ENCODE measurements at regions not wholly inside any gene's neighbourhood (a gene's known extent, or its start where the extent isn't known, plus 50 kb on each side); places are given as distances from the start of the nearest gene placed in this dataset.

DNA sequence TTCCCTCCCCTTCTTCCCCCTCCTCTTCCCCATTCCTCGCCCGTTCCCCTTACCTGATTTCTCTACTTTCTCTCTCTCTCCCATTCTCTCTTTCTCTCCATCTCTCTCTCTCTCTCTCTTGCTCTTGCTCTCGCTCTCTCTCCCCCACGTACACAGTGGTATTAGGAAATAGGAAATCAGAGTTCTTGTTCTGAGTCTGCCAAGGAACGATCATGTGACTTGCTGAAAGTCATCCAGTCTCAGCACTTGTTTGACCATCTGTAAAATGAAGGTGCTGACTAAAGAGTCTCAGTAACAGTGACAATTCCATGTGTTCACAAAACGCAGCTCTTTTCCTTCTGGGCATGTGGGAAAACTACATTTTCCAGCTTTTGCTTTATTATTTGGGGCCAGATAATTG is 445.0 kb upstream of the TGFBR2 start:
- Histone ChIP-seq H3K79me1 (ENCODE audit: low read length) (no peaks in the 10 kb centered on the region), H2BK15ac (replicated peaks; ENCODE audit: low read depth) (no peak overlapping the region), H4K8ac (ENCODE audit: low read depth, low read length) (no peak overlapping the region), H3K79me2 (ENCODE audit: control insufficient read depth, insufficient read depth, low read length) (no peaks in the 10 kb centered on the region), H3K4me1 (ENCODE audit: control insufficient read depth, low read depth, low read length) (no peaks in the 10 kb centered on the region), H3K18ac (ENCODE audit: low read length) (no peak overlapping the region), H3K4me3 (ENCODE audit: low read length) (no peak overlapping the region), H2BK120ac (ENCODE audit: low read depth, low read length) (no peak overlapping the region), H2BK5ac (ENCODE audit: low read length) (no peak overlapping the region), H3K36me3 (ENCODE audit: control insufficient read depth, insufficient read depth, low read length) (no peaks in the 10 kb centered on the region), H3K27me3 (ENCODE audit: insufficient read depth, low read length, poor library complexity) (no peaks in the 10 kb centered on the region), H3K9ac (ENCODE audit: low read length) (no peak overlapping the region), H4K5ac (ENCODE audit: low read length) (no peak overlapping the region), H3K27ac (ENCODE audit: low read depth, low read length) (no peak overlapping the region), H2AK5ac (ENCODE audit: low read length) (no peak overlapping the region), H3K4ac (ENCODE audit: low read depth, low read length) (no peak overlapping the region), H3K56ac (ENCODE audit: low read length) (no peak overlapping the region), H3K23ac (ENCODE audit: low read length) (no peak overlapping the region), H3K4me2 (ENCODE audit: low read length) (no peak overlapping the region)
- no peak for DNase-seq
- WGBS (ENCODE audit: extremely low coverage, insufficient coverage, low lambda C conversion rate) = 100% methylated on average over 1 of the region's 6 CpGs

GRCh38 chr3:30162579-30162978 is 443.8 kb upstream of the TGFBR2 start:
- H3K27me3 ChIP-seq (ENCODE audit: insufficient read depth, low read length, poor library complexity) = no peaks in the 10 kb centered on the region
- no peak overlapping the region for H3K9ac ChIP-seq (ENCODE audit: low read length)
- H3K4ac ChIP-seq (ENCODE audit: low read depth, low read length) = no peak overlapping the region
- H4K8ac ChIP-seq (ENCODE audit: low read depth, low read length) = no peak overlapping the region
- no peak overlapping the region for H2BK120ac ChIP-seq (ENCODE audit: low read depth, low read length)
- H3K56ac ChIP-seq (ENCODE audit: low read length) = no peak overlapping the region
- H3K18ac ChIP-seq (ENCODE audit: low read length) = no peak overlapping the region
- no peak overlapping the region for H2BK5ac ChIP-seq (ENCODE audit: low read length)
- no peak overlapping the region for H2AK5ac ChIP-seq (ENCODE audit: low read length)
- H3K4me3 ChIP-seq (ENCODE audit: low read length) = no peak overlapping the region
- no peaks in the 10 kb centered on the region for H3K36me3 ChIP-seq (ENCODE audit: control insufficient read depth, insufficient read depth, low read length)
- no peak overlapping the region for H2BK15ac ChIP-seq (replicated peaks; ENCODE audit: low read depth)
- no peak overlapping the region for H3K4me2 ChIP-seq (ENCODE audit: low read length)
- no peak overlapping the region for H3K23ac ChIP-seq (ENCODE audit: low read length)
- no peak overlapping the region for H3K27ac ChIP-seq (ENCODE audit: low read depth, low read length)
- H3K79me1 ChIP-seq (ENCODE audit: low read length) = no peaks in the 10 kb centered on the region
- WGBS (ENCODE audit: extremely low coverage, insufficient coverage, low lambda C conversion rate) = no CpG with 5 or more reads among the region's 3 CpGs
- H4K5ac ChIP-seq (ENCODE audit: low read length) = no peak overlapping the region
- no peak for DNase-seq
- H3K4me1 ChIP-seq (ENCODE audit: control insufficient read depth, low read depth, low read length) = no peaks in the 10 kb centered on the region
- H3K79me2 ChIP-seq (ENCODE audit: control insufficient read depth, insufficient read depth, low read length) = no peaks in the 10 kb centered on the region

DNA sequence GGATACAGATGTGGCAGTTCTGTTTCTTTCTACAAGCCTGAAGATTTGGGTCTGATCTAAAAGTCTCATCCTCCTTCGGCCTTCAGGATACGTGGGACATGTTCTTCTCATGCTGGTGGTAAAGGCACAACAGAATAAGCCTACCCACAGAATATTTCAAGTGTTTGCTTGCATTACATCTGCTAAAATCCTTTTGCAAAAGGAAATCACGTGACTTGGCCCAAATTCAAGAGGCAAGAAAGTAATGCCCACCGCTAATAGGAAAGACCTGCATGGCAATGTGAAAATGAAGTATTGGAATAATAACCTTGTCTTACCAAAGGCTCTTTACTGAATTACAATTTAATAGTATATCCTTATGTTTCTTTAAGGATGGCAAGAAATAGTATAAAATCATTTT is 439.9 kb upstream of the TGFBR2 start:
- DNase-seq = no peak
- no peaks in the 10 kb centered on the region for H3K4me1 ChIP-seq (ENCODE audit: control insufficient read depth, low read depth, low read length)
- H3K4me3 ChIP-seq (ENCODE audit: low read length) = no peak overlapping the region
- H4K5ac ChIP-seq (ENCODE audit: low read length) = no peak overlapping the region
- no peak overlapping the region for H4K8ac ChIP-seq (ENCODE audit: low read depth, low read length)
- no CpG with 5 or more reads among the region's 4 CpGs for WGBS (ENCODE audit: extremely low coverage, insufficient coverage, low lambda C conversion rate)
- no peaks in the 10 kb centered on the region for H3K36me3 ChIP-seq (ENCODE audit: control insufficient read depth, insufficient read depth, low read length)
- no peaks in the 10 kb centered on the region for H3K79me1 ChIP-seq (ENCODE audit: low read length)
- no peak overlapping the region for H3K9ac ChIP-seq (ENCODE audit: low read length)
- H3K27me3 ChIP-seq (ENCODE audit: insufficient read depth, low read length, poor library complexity) = no peaks in the 10 kb centered on the region
- H3K23ac ChIP-seq (ENCODE audit: low read length) = no peak overlapping the region
- no peak overlapping the region for H2BK5ac ChIP-seq (ENCODE audit: low read length)
- H2BK120ac ChIP-seq (ENCODE audit: low read depth, low read length) = no peak overlapping the region
- H2AK5ac ChIP-seq (ENCODE audit: low read length) = no peak overlapping the region
- H3K79me2 ChIP-seq (ENCODE audit: control insufficient read depth, insufficient read depth, low read length) = no peaks in the 10 kb centered on the region
- H3K4me2 ChIP-seq (ENCODE audit: low read length) = no peak overlapping the region
- no peak overlapping the region for H3K18ac ChIP-seq (ENCODE audit: low read length)
- no peak overlapping the region for H3K4ac ChIP-seq (ENCODE audit: low read depth, low read length)
- H2BK15ac ChIP-seq (replicated peaks; ENCODE audit: low read depth) = no peak overlapping the region
- H3K27ac ChIP-seq (ENCODE audit: low read depth, low read length) = no peak overlapping the region
- no peak overlapping the region for H3K56ac ChIP-seq (ENCODE audit: low read length)

GRCh38 chr3:30167541-30168011 is 438.8 kb upstream of the TGFBR2 start:
- no peak overlapping the region for H2BK15ac ChIP-seq (replicated peaks; ENCODE audit: low read depth)
- no peaks in the 10 kb centered on the region for H3K27me3 ChIP-seq (ENCODE audit: insufficient read depth, low read length, poor library complexity)
- no peaks in the 10 kb centered on the region for H3K36me3 ChIP-seq (ENCODE audit: control insufficient read depth, insufficient read depth, low read length)
- no peaks in the 10 kb centered on the region for H3K79me1 ChIP-seq (ENCODE audit: low read length)
- no peak overlapping the region for H3K56ac ChIP-seq (ENCODE audit: low read length)
- H3K4me2 ChIP-seq (ENCODE audit: low read length) = no peak overlapping the region
- H3K9ac ChIP-seq (ENCODE audit: low read length) = no peak overlapping the region
- H2BK5ac ChIP-seq (ENCODE audit: low read length) = no peak overlapping the region
- no peak overlapping the region for H4K8ac ChIP-seq (ENCODE audit: low read depth, low read length)
- no CpG with 5 or more reads among the region's 3 CpGs for WGBS (ENCODE audit: extremely low coverage, insufficient coverage, low lambda C conversion rate)
- no peak overlapping the region for H3K27ac ChIP-seq (ENCODE audit: low read depth, low read length)
- H4K5ac ChIP-seq (ENCODE audit: low read length) = no peak overlapping the region
- no peak overlapping the region for H3K4me3 ChIP-seq (ENCODE audit: low read length)
- no peak overlapping the region for H2BK120ac ChIP-seq (ENCODE audit: low read depth, low read length)
- no peaks in the 10 kb centered on the region for H3K4me1 ChIP-seq (ENCODE audit: control insufficient read depth, low read depth, low read length)
- H3K23ac ChIP-seq (ENCODE audit: low read length) = no peak overlapping the region
- no peaks in the 10 kb centered on the region for H3K79me2 ChIP-seq (ENCODE audit: control insufficient read depth, insufficient read depth, low read length)
- H3K18ac ChIP-seq (ENCODE audit: low read length) = no peak overlapping the region
- DNase-seq = peak; percentile 40
- H2AK5ac ChIP-seq (ENCODE audit: low read length) = no peak overlapping the region
- H3K4ac ChIP-seq (ENCODE audit: low read depth, low read length) = no peak overlapping the region

GRCh38 chr3:30169487-30169886 is 436.9 kb upstream of the TGFBR2 start:
- Histone ChIP-seq H2AK5ac (ENCODE audit: low read length) (no peak overlapping the region), H3K56ac (ENCODE audit: low read length) (no peak overlapping the region), H3K18ac (ENCODE audit: low read length) (no peak overlapping the region), H4K5ac (ENCODE audit: low read length) (no peak overlapping the region), H3K4me2 (ENCODE audit: low read length) (no peak overlapping the region), H3K4ac (ENCODE audit: low read depth, low read length) (no peak overlapping the region), H3K4me1 (ENCODE audit: control insufficient read depth, low read depth, low read length) (no peaks in the 10 kb centered on the region), H3K27ac (ENCODE audit: low read depth, low read length) (no peak overlapping the region), H3K79me2 (ENCODE audit: control insufficient read depth, insufficient read depth, low read length) (no peaks in the 10 kb centered on the region), H4K8ac (ENCODE audit: low read depth, low read length) (no peak overlapping the region), H2BK5ac (ENCODE audit: low read length) (no peak overlapping the region), H3K27me3 (ENCODE audit: insufficient read depth, low read length, poor library complexity) (no peaks in the 10 kb centered on the region), H3K36me3 (ENCODE audit: control insufficient read depth, insufficient read depth, low read length) (no peaks in the 10 kb centered on the region), H3K23ac (ENCODE audit: low read length) (no peak overlapping the region), H3K79me1 (ENCODE audit: low read length) (no peaks in the 10 kb centered on the region), H2BK120ac (ENCODE audit: low read depth, low read length) (no peak overlapping the region), H3K4me3 (ENCODE audit: low read length) (no peak overlapping the region), H2BK15ac (replicated peaks; ENCODE audit: low read depth) (no peak overlapping the region), H3K9ac (ENCODE audit: low read length) (no peak overlapping the region)
- no peak for DNase-seq

DNA sequence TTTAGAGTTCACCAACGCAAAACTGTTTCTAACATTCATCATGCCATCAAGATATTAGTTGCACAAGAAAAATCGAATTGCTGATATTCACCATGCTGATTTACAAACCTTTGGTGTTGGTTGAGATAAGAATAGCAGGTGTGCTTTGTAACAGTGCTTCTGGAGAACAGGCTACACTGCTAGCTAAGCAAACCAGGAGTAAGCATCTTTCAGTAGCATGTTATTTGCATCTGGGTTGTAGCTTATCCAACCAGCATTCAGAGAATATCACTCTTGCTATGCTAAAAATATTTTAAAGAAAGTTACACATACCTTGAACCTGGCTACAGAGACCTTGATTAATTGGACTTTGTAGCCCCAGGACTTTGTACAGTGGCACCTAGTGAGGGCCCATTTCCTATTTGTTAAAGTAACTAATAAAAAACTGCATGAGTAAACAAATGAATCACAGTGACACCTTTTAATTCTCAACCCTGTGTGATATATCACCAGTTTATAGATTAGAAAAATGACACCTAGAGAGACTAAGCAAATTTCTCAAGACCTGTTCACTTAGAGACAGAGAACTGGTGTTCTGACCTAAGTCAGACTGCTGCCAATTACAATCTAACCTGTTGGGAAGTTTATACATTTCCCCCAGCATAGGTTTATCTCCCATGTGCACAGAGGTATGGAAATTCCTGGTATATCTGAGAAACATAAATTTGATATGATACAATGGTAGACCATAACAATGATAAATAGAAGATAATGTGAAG is 435.5 kb upstream of the TGFBR2 start:
- Histone ChIP-seq H4K8ac (ENCODE audit: low read depth, low read length) (no peak overlapping the region), H3K23ac (ENCODE audit: low read length) (no peak overlapping the region), H2BK5ac (ENCODE audit: low read length) (no peak overlapping the region), H3K79me1 (ENCODE audit: low read length) (no peaks in the 10 kb centered on the region), H2AK5ac (ENCODE audit: low read length) (no peak overlapping the region), H3K27me3 (ENCODE audit: insufficient read depth, low read length, poor library complexity) (no peaks in the 10 kb centered on the region), H3K79me2 (ENCODE audit: control insufficient read depth, insufficient read depth, low read length) (no peaks in the 10 kb centered on the region), H3K9ac (ENCODE audit: low read length) (no peak overlapping the region), H3K4me2 (ENCODE audit: low read length) (no peak overlapping the region), H4K5ac (ENCODE audit: low read length) (no peak overlapping the region), H3K4me3 (ENCODE audit: low read length) (no peak overlapping the region), H3K18ac (ENCODE audit: low read length) (no peak overlapping the region), H2BK15ac (replicated peaks; ENCODE audit: low read depth) (no peak overlapping the region), H3K36me3 (ENCODE audit: control insufficient read depth, insufficient read depth, low read length) (no peaks in the 10 kb centered on the region), H3K4me1 (ENCODE audit: control insufficient read depth, low read depth, low read length) (no peaks in the 10 kb centered on the region), H3K27ac (ENCODE audit: low read depth, low read length) (no peak overlapping the region), H2BK120ac (ENCODE audit: low read depth, low read length) (no peak overlapping the region), H3K4ac (ENCODE audit: low read depth, low read length) (no peak overlapping the region), H3K56ac (ENCODE audit: low read length) (no peak overlapping the region)
- no peak for DNase-seq
- WGBS (ENCODE audit: extremely low coverage, insufficient coverage, low lambda C conversion rate) = no CpG with 5 or more reads among the region's 2 CpGs

Measured in mesendoderm (in vitro differentiated cells).